Limb (tissue), 2 donors: ENCODE measurements at regions not wholly inside any gene's neighbourhood (a gene's known extent, or its start where the extent isn't known, plus 50 kb on each side); places are given as distances from the start of the nearest gene placed in this dataset.
"Not testable (repeated sequence)": the region's sequence is repeated elsewhere in the genome, so short reads cannot be mapped to it uniquely, and the experiment has no call there.

Experiments used
- DNase-seq, 2 donors: peaks; one replicate each; pipeline ENCODE4 v3.0.0-alpha.2; 2016; ENCODE audit errors: extremely low spot score in 2 of 2

DNA sequence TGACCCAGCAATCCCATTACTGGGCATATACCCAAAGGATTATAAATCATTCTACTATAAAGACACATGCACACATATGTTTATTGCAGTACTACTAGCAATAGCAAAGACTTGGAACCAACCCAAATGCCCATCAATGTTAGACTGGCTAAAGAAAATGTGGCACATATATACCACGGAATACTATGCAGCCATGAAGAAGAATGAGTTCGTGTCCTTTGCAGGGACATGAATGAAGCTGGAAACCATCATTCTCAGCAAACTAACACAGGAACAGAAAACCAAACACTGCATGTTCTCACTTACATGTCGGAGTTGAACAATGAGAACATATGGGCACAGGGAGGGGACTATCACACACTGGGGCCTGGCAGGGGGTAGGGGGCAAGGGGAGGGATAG lies 183.0 kb downstream of the HACE1 start:
- DNase-seq, result not testable (repeated sequence)

GRCh38 chr6:104675161-104675560 lies 184.6 kb downstream of the HACE1 start:
- not testable (repeated sequence) for DNase-seq

DNA sequence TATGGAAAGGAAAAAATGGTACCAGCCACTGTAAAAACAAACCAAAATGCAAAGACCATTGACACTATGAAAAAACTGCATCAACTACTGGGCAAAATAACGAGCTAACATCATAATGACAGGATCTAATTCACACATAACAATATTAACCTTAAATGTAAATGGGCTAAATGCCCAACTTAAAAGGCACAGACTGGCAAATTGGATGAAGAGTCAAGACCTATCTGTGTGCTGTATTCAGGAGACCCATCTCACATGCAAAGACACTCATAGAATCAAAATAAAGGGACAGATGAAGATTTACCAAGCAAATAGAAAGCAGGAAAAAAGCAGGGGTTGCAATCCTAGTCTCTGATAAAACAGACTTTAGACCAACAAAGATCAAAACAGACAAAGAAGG lies 186.6 kb downstream of the HACE1 start:
- DNase-seq, result not testable (repeated sequence)

DNA sequence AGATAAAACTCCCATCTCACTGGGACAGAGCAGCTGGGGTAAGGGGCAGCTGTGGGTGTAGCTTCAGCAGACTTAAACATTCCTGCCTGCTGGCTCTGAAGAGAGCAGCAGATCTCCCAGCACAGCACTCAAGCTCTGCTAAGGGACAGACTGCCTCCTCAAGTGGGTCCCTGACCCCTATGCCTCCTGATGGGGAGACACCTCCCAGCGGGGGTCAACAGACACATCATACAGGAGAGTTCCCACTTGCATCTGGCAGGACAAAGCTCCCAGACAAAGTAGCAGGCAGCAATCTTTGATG lies 188.2 kb downstream of the HACE1 start:
- DNase-seq, result not testable (repeated sequence)

DNA sequence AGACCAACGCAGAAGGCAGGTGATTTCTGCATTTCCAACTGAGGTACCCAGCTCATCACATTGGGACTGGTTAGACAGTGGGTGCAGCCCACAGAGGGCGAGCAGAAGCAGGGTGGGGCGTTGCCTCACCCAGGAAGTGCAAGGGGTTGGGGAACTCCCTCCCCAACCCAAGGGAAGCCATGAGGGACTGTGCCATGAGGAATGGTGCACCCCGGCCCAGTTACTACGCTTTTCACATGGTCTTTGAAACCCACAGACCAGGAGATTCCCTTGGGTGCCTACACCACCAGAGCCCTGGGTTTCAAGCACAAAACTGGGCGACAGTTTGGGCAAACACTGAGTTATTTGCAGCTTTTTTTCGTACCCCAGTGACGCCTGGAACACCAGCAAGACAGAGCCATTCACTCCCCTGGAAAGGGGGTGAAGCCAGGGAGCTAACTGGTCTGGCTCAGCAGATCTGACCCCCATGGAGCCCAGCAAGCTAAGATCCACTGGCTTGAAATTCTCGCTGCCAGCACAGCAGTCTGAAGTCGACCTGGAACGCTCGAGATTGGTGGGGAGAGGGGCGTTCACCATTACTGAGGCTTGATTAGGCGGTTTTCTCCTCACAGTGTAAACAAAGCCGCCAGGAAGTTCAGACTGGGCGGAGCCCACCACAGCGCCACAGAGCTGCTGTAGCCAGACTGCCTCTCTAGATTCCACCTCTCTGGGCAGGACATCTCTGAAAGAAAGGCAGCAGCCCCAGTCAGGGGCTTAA lies 188.7 kb downstream of the HACE1 start:
- DNase-seq, result not testable (repeated sequence)

DNA sequence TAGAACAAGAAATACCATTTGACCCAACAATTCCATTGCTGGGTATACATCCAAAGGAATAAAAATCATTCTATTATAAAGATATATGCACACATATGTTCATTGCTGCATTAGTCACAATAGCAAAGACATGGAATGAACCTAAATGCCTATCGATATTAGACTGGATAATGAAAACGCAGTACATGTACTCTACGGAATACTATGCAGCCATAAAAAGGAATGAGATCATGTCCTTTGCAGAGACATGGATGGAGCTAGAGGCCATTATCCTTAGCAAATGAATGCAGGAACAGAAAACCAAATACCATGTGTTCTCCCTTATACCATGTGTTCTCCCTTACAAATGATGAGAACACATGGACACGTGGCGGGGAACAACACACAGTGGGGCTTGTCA lies 190.2 kb downstream of the HACE1 start:
- no peak for DNase-seq

GRCh38 chr6:104656235-104656634 lies 203.5 kb downstream of the HACE1 start:
- no peak for DNase-seq

GRCh38 chr6:104653781-104654180 lies 205.9 kb downstream of the HACE1 start:
- DNase-seq, result no peak

DNA sequence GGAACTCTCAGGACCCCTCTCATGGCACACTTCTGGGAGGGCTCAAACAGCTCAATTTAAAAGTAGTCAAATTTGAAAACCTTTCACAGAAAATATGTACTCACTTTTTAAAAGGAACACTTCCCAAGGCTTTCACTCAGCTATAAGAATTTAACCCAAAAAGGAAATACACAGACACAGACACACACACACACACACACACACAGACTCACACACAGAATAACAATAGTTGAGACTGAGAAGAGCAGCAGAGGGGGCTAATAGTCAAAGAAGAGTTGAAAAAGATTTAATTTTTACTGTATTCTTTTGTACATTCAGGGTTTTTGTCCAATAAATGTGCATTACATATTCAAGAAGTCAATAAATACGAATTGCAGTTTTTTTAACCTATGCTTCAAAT lies 211.4 kb downstream of the HACE1 start:
- DNase-seq, result no peak

DNA sequence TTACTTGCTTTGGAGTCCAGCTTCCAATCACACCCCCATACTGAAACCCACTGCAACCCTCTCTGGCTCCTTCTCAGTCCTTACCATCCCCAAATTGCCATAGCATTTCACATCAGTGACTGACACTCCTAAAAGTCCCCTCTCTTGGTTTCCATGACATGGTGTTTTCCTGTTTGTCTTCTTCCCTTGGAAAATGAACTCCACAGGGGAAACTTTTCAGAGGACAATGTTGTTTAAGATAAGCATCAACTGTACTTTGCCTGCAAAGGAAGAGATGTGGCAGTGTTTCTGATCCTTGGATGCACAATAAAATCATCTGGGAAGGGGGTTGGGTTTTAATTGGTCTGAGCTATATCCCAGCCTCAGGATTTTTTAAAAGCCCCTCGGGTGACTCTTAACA lies 214.9 kb downstream of the HACE1 start:
- no peak for DNase-seq

DNA sequence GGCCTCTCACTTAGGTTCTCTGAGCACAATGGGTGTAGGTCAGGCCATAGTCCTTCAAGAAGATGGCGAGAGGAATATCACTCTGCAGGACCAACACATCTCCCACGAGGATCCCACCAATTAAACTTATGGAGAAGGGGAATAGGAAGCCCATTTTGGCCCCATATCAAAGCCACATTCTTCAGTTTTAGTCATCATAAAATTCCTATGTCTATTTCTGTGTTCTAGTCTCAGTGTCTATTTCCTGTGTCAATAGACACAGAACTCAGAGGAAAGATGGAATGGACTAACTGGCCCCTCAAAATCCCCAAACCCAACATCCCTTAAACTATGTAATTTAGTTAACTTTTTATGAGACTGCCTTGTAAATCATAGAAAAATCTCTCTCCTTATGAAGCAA lies 216.8 kb downstream of the HACE1 start:
- DNase-seq, result no peak

DNA sequence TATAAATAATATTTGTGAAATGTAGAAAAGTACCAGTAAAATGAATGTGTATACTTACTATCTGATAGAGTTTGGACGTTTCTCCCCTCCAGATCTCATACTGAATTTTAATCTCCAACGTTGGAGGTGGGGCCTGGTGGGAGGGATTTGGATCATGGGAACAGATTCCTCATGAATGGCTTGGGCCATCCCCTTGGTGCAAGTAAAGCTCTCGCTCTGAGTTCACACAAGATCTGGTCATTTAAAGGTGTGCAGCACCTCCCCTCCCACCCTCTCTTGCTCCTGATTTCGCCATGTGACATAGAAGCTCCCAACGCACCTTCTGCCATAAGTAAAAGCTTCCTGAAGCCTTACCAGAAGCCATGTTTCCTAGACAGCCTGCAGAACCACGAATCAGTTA lies 219.0 kb downstream of the HACE1 start:
- no peak for DNase-seq

DNA sequence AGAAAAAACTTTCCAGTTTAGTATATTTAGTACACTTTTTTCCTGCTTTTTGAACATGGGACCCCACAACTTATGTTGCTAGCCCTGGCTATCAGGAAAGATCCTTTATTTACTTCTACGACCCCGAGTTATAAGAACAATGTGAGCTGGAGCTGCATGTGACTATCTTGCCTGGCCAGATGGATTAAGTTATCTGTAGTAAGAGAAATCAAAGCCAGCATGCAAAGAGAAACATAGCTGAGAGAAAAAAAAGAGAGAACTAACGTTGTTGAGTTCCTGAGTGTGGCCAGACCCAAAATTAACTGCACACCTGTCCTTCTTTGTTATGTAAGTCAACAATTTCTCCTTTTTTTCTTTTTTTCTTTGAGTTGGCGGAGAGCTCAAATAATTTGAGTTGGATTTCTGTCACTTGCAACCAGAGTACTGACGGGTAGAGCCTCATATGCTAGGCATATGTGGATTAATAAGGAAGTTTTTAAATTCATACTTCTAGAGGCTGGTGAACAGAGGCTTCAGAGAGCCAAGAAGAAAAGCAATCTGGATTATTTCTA lies 219.5 kb downstream of the HACE1 start:
- DNase-seq, result no peak

- no peak for DNase-seq
Observed at GRCh38 chr6:104639668-104640067, 220.1 kb downstream of the HACE1 start.

DNA sequence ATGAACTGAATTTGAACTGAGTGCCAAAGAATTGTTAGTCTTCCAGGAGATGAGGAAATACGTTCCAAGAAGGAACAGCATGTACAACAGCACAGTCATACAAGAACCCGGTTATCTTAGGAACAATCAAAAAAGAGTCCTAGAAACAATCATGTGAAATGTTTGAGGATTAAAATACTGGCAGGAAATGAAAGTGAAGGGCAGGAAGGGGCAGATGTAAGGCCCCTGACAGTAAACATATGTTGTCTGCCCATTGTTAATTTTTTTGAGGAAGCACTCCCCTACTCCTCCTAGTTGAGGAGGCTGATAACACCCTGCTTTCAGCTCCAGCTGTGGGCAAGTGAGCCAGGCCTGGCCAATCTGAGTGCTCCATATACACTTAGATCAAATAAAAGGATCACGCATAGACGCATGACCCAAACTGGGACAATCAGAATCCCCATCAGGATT lies 220.9 kb downstream of the HACE1 start:
- no peak for DNase-seq

DNA sequence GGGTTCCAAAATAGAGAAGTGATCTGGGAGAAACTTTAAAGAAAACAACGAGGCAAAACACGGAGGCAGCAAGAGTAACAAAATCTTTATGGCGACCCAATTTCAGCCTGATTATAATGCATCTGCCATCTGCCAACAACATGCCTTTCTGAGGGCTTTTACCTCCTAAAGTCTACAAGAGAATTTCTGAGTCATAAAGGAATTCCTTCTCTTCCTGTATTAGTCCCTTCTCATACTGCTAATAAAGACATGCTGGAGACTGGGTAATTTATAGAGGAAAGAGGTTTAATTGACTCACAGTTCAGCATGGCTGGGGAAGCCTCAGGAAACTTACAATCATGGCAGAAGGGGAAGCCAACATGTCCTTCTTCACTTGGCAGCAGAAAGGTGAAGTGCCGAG lies 226.6 kb downstream of the HACE1 start:
- DNase-seq, result no peak

DNA sequence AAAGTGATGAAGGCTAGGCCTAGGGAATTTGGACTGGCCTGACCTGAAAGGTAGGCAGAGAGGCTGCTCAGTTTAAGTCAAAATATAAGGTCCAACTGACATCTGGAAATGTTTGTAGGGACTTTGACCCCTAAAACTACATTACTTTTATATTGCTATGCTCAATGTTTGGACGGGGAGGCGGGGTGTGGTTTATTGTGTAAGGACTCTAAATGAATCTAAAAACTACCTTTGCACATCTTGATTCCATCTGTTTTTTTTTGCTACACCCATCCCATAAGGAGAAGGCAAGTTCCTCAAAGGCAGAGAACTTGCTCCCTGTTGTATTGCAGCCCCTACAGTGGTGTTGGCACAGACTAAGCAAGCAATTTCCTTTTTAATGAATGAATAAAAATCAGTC lies 227.1 kb downstream of the HACE1 start:
- no peak for DNase-seq

- DNase-seq, result no peak
Observed at GRCh38 chr6:104630955-104631354, 228.8 kb downstream of the HACE1 start.

DNA sequence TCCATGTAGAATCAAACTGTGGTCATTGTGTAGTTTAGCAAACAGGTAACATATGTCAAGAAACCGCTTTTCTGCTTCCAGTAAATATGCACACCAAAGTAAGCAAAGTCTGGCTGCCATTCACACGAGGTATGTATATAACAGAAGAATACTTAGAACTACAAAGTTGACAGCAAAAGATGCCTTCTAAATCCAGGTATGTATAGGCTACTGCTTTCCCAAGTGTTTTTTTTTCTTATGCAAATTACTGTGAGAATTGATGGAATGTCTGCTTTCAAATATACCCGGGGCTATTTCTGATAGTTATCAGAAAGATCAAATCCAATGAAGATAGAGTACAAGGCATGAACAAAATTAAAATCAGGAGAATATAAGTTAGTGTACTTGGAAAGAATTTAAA lies 229.2 kb downstream of the HACE1 start:
- no peak for DNase-seq

DNA sequence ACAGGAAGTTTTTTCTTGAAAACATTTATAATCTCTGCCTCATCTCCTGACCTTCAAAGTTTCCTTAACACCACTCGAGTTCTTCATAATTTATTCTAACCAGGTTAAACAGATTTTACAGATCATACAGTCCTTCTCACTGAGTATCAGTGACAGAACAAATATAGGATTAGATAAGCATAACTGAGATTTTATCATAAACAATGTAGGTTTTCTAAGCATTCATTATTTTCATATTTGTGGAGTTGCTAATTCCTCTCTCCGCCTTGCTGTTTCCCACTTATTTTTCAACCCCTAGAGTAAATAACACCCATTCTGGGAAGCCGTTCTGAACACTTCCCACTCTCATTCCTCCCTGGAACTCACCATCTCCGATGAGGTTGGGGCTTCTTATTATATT lies 229.9 kb downstream of the HACE1 start:
- DNase-seq, result no peak

GRCh38 chr6:104625536-104625935 lies 234.2 kb downstream of the HACE1 start:
- DNase-seq, result no peak

- DNase-seq, result no peak
Observed at GRCh38 chr6:104623052-104623690, 236.5 kb downstream of the HACE1 start.

GRCh38 chr6:104621396-104621795 lies 238.3 kb downstream of the HACE1 start:
- no peak for DNase-seq
